HG03558 (cell line): ENCODE measurements at regions not wholly inside any gene's neighbourhood (a gene's known extent, or its start where the extent isn't known, plus 50 kb on each side); places are given as distances from the start of the nearest gene placed in this dataset.

Experiments
- ATAC-seq: cut with Tn5 transposase; IDR thresholded peaks from one replicate; pipeline ENCODE4 v1.9.1; 2021; ENCODE audit warnings: moderate number of reproducible peaks; ENCODE audit not compliant: unreplicated experiment; ENCODE audit errors: extremely low read depth

- ATAC-seq, result no peak
Observed at GRCh38 chr2:59034106-59034505, 793.0 kb upstream of the FANCL start.

GRCh38 chr2:59033661-59034060 lies 792.5 kb upstream of the FANCL start:
- no peak for ATAC-seq

GRCh38 chr2:59032499-59032898 lies 791.4 kb upstream of the FANCL start:
- ATAC-seq, result no peak

- ATAC-seq, result no peak
Observed at GRCh38 chr2:59029058-59029457, 787.9 kb upstream of the FANCL start.

GRCh38 chr2:59027320-59027719 lies 786.2 kb upstream of the FANCL start:
- no peak for ATAC-seq

- ATAC-seq, result no peak
Observed at GRCh38 chr2:59025157-59025757, 784.1 kb upstream of the FANCL start.

GRCh38 chr2:59021786-59022185 lies 780.7 kb upstream of the FANCL start:
- ATAC-seq, result no peak

GRCh38 chr2:59019566-59020159 lies 778.5 kb upstream of the FANCL start:
- no peak for ATAC-seq

- no peak for ATAC-seq
Observed at GRCh38 chr2:59018737-59019136, 777.6 kb upstream of the FANCL start.

GRCh38 chr2:59015027-59015426 lies 773.9 kb upstream of the FANCL start:
- no peak for ATAC-seq

GRCh38 chr2:59012971-59013370 lies 771.8 kb upstream of the FANCL start:
- no peak for ATAC-seq

- no peak for ATAC-seq
Observed at GRCh38 chr2:59012234-59012633, 771.1 kb upstream of the FANCL start.

GRCh38 chr2:59008950-59009349 lies 767.8 kb upstream of the FANCL start:
- no peak for ATAC-seq

GRCh38 chr2:59005836-59006615 lies 764.9 kb upstream of the FANCL start:
- no peak for ATAC-seq

- ATAC-seq, result no peak
Observed at GRCh38 chr2:59004621-59005020, 763.5 kb upstream of the FANCL start.

GRCh38 chr2:59000796-59001195 lies 759.7 kb upstream of the FANCL start:
- no peak for ATAC-seq

GRCh38 chr2:58992062-58992706 lies 751.1 kb upstream of the FANCL start:
- no peak for ATAC-seq

- no peak for ATAC-seq
Observed at GRCh38 chr2:58991357-58991756, 750.2 kb upstream of the FANCL start.

GRCh38 chr2:58985541-58985940 lies 744.4 kb upstream of the FANCL start:
- no peak for ATAC-seq

- no peak for ATAC-seq
Observed at GRCh38 chr2:58984731-58985130, 743.6 kb upstream of the FANCL start.

GRCh38 chr2:58983111-58983510 lies 742.0 kb upstream of the FANCL start:
- no peak for ATAC-seq
